Pancreas (tissue), 10 donors: ENCODE measurements at regions not wholly inside any gene's neighbourhood (a gene's known extent, or its start where the extent isn't known, plus 50 kb on each side); places are given as distances from the start of the nearest gene placed in this dataset.

Source experiments
- ATAC-seq, 4 donors: fragments of 200-7000 bp; cut with Tn5 transposase; one replicate each; pipeline versions ENCODE4 v1.8.0 to v1.9.1; 2020; ENCODE audit warnings: mild to moderate bottlenecking in 4 of 4, moderate library complexity in 4 of 4
- DNase-seq, 6 donors: peaks; one replicate each; pipeline ENCODE4 v3.0.0-alpha.2; 2020
- FAIRE-seq: peaks from 2 replicates; lab custom pipeline; 2012; peaks lifted over from hg19 to GRCh38; lab: Jason Lieb, UNC
- H3K27ac ChIP-seq, 4 donors: fragments of 200-600 bp; sonication (generic); 1 replicate in 3 of 4; 2 replicates in 1 of 4; pipeline versions ENCODE4 v1.5.0 to v1.8.0; 2020
- H3K27me3 ChIP-seq, 4 donors: fragments of 200-600 bp; one replicate each; pipeline ENCODE4 v1.8.0; 2021
- H3K36me3 ChIP-seq, 3 donors: fragments of 200-600 bp; sonication (generic) in 1 of 3; one replicate each; pipeline versions ENCODE4 v1.5.0 to v1.8.0; 2020 to 2021
- H3K4me1 ChIP-seq, 3 donors: fragments of 200-600 bp; one replicate each; pipeline ENCODE4 v1.8.0; 2021
- H3K4me3 ChIP-seq, 4 donors: fragments of 200-600 bp; sonication (generic) in 2 of 4; one replicate each; pipeline versions ENCODE4 v1.5.0 to v1.8.0; 2020 to 2021
- H3K9me3 ChIP-seq, 4 donors: fragments of 200-600 bp; one replicate each; pipeline ENCODE4 v1.8.0; 2021
- WGBS, 2 donors: extraction: QIAGEN DNeasy Blood & Tissue Kit; methylation state at CpG; one replicate each; pipeline ENCODE4 v1.1.7; 2013; 5-methylcytosine and 5-hydroxymethylcytosine counted together
- intact Hi-C, 3 donors: fragments of 100-400 bp; cut with DNase I; formaldehyde crosslinking; loops; one replicate each; pipeline versions ENCODE4 v1.11.1 to v1.14.2; 2022
- TF ChIP-seq, protein P1 (sequence below), 4 donors: fragments of 200-600 bp; sonication (generic) in 3 of 4; IDR thresholded peaks; one replicate each; pipeline versions ENCODE4 v1.5.0 to v1.8.0; 2021; ENCODE audit warnings: antibody characterized with exemption in 4 of 4
- donor health status: healthy with polysubstance abuse.
- donor health status: DM: no; HTN: no; CAD: no; lungs with moderate emphysema.
- donor health status: DM: no; HTN: no; CAD: no.
- donor health status: control.
- donor health status: control.
- donor health status: Bipolar disorder and iron deficiency.
- donor health status: DM: yes; HTN: yes; CAD: no.
- donor health status: DM: no; HTN: no; CAD: no.
- donor health status: DM: no; HTN: no; CAD: no.
- donor health status: DM: yes; HTN: yes; CAD: no.

DNA sequence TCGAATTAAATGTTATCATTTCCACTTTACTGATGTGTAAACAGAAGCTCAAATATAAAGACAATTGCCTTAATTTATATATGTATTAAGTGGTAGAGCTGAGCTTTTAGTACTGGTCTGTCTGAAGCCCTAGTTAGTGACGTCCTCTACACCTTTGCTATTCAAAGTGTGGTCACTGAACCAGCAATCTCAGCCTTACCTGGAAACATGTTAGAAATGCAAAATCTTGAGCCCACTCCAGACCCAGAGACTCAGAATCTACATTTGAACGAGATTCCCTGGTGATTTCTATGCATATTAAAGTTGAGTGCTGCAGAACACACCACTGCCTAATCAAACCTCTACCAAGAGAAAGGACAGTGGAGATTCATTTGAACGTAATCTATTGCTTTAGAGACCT is 88.3 kb upstream of the MPDZ start:
- TF ChIP-seq, protein P1, sequence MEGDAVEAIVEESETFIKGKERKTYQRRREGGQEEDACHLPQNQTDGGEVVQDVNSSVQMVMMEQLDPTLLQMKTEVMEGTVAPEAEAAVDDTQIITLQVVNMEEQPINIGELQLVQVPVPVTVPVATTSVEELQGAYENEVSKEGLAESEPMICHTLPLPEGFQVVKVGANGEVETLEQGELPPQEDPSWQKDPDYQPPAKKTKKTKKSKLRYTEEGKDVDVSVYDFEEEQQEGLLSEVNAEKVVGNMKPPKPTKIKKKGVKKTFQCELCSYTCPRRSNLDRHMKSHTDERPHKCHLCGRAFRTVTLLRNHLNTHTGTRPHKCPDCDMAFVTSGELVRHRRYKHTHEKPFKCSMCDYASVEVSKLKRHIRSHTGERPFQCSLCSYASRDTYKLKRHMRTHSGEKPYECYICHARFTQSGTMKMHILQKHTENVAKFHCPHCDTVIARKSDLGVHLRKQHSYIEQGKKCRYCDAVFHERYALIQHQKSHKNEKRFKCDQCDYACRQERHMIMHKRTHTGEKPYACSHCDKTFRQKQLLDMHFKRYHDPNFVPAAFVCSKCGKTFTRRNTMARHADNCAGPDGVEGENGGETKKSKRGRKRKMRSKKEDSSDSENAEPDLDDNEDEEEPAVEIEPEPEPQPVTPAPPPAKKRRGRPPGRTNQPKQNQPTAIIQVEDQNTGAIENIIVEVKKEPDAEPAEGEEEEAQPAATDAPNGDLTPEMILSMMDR (IDR thresholded peaks at IDR 0.05), result no peak
- Histone ChIP-seq H3K9me3 (no peaks in the 10 kb centered on the region), H3K27ac (no peak overlapping the region), H3K36me3 (no peaks in the 10 kb centered on the region), H3K27me3 (peaks cover 0 to 8% (median 0%) of the 10 kb centered on the region in 4 donors), H3K4me1 (no peaks in the 10 kb centered on the region), H3K4me3 (no peak overlapping the region)
- DNase-seq (no peak), ATAC-seq (no peak), FAIRE-seq (no peak)
- 36 to 48% methylated on average over 4 of the region's 4 CpGs for WGBS, 2 donors
- intact Hi-C loops, result no loop called here

GRCh38 chr9:13364271-13365000 is 84.9 kb upstream of the MPDZ start:
- Histone ChIP-seq H3K4me1 (no peaks in the 10 kb centered on the region), H3K27me3 (peaks cover 0 to 6% (median 0%) of the 10 kb centered on the region in 4 donors), H3K36me3 (no peaks in the 10 kb centered on the region), H3K27ac (no peak overlapping the region), H3K9me3 (no peaks in the 10 kb centered on the region), H3K4me3 (no peak overlapping the region)
- intact Hi-C loops, result no loop called here
- peak in 1 of 4 donors; percentile 25 for ATAC-seq
- no peak for DNase-seq
- no peak for FAIRE-seq
- TF ChIP-seq, protein P1 (IDR thresholded peaks at IDR 0.05), result no peak
- 66 to 75% methylated on average over 7 of the region's 7 CpGs for WGBS, 2 donors

DNA sequence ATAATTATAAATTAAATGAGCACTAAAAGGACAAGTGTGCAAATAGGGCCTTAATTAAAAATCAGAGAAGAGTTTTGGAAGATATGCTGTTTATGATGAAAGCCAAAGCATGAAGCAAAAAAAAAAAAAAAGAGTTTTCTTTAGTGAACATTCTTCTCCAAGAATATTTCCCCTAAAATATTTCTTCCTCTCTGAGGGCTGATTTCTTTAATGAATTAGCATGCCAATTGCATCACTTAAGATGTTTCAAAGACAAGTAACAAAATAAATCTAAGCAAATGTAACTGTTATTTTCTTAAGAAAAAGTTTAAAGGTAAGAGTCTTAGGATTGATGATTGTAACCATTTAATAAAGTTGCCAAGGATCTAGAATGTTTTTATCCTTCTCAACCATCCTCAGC is 81.6 kb upstream of the MPDZ start:
- no peak for FAIRE-seq
- Histone ChIP-seq H3K27ac (no peak overlapping the region), H3K4me1 (no peaks in the 10 kb centered on the region), H3K27me3 (no peaks in the 10 kb centered on the region), H3K36me3 (no peaks in the 10 kb centered on the region), H3K9me3 (no peaks in the 10 kb centered on the region), H3K4me3 (no peak overlapping the region)
- no peak for ATAC-seq
- TF ChIP-seq, protein P1 (IDR thresholded peaks at IDR 0.05), result no peak
- intact Hi-C loops, result no loop called here
- DNase-seq, result no peak

GRCh38 chr9:13360188-13360587 is 80.7 kb upstream of the MPDZ start:
- intact Hi-C loops, result no loop called here
- Histone ChIP-seq H3K4me3 (no peak overlapping the region), H3K27ac (no peak overlapping the region), H3K4me1 (no peaks in the 10 kb centered on the region), H3K27me3 (no peaks in the 10 kb centered on the region), H3K9me3 (no peaks in the 10 kb centered on the region), H3K36me3 (no peaks in the 10 kb centered on the region)
- ATAC-seq (no peak), FAIRE-seq (no peak), DNase-seq (no peak)
- TF ChIP-seq, protein P1 (IDR thresholded peaks at IDR 0.05), result no peak

DNA sequence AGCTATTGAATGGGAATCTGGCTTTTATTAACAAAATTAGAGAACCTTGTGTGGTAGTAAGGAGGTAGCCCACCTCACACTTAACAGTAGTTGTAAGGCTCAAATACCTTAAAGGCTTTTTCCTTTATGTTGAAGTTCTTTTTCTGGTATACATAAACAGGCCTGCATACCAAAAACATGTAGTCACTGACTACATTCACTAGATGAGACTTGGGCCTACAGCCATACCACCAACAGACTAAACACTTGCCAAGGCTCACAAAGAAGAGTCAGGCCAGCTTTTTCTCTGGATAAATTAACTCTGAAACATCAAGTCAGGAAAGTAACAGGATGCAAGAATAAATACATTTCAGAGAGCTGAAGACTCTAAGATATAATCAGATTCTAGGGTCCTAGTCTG is 78.6 kb upstream of the MPDZ start:
- ATAC-seq, result no peak
- no peak for DNase-seq
- Histone ChIP-seq H3K36me3 (no peaks in the 10 kb centered on the region), H3K27me3 (no peaks in the 10 kb centered on the region), H3K4me3 (no peak overlapping the region), H3K4me1 (no peaks in the 10 kb centered on the region), H3K27ac (no peak overlapping the region), H3K9me3 (no peaks in the 10 kb centered on the region)
- intact Hi-C loops, result no loop called here
- no peak for FAIRE-seq
- TF ChIP-seq, protein P1 (IDR thresholded peaks at IDR 0.05), result no peak
